CD14-positive monocyte (primary cell): ENCODE measurements at regions not wholly inside any gene's neighbourhood (a gene's known extent, or its start where the extent isn't known, plus 50 kb on each side); places are given as distances from the start of the nearest gene placed in this dataset.

ENCODE experiments used
- DNase-seq, 3 donors: peaks; one replicate each; pipeline ENCODE4 v3.0.0-alpha.2; 2011 to 2022
- H2AFZ ChIP-seq: 2 replicates; pipeline ENCODE4 v1.6.0; 2012; ENCODE audit warnings: mild to moderate bottlenecking, low read depth, low read length, inconsistent platforms; ENCODE audit not compliant: insufficient read depth, poor library complexity, severe bottlenecking
- H3K27ac ChIP-seq, 2 donors: 1 replicate in 1 of 2; 2 replicates in 1 of 2; pipeline ENCODE4 v1.5.1; 2012 to 2013; ENCODE audit warnings: low read length in 2 of 2, control low read depth in 1 of 2, inconsistent platforms in 1 of 2, low read depth in 1 of 2, mild to moderate bottlenecking in 1 of 2
- H3K27me3 ChIP-seq, 2 donors: one replicate each; pipeline versions ENCODE4 v1.6.0 to v1.6.1; 2011 to 2013; ENCODE audit warnings: low read length in 2 of 2; ENCODE audit not compliant: control insufficient read depth in 2 of 2, insufficient read depth in 2 of 2
- H3K36me3 ChIP-seq, 2 donors: replicated peaks in 1 of 2; 1 replicate in 1 of 2; 2 replicates in 1 of 2; pipeline versions ENCODE4 v1.5.1 to v1.6.1; 2012 to 2013; ENCODE audit warnings: low read length in 2 of 2, control low read depth in 1 of 2, inconsistent platforms in 1 of 2, mild to moderate bottlenecking in 1 of 2; ENCODE audit not compliant: insufficient read depth in 2 of 2, control insufficient read depth in 1 of 2
- H3K4me1 ChIP-seq, 2 donors: 1 replicate in 1 of 2; 2 replicates in 1 of 2; pipeline versions ENCODE4 v1.5.1 to v1.6.1; 2012 to 2013; ENCODE audit warnings: low read length in 2 of 2, control low read depth in 1 of 2, inconsistent platforms in 1 of 2, mild to moderate bottlenecking in 1 of 2, moderate library complexity in 1 of 2; ENCODE audit not compliant: insufficient read depth in 2 of 2, control insufficient read depth in 1 of 2
- H3K4me2 ChIP-seq: replicated peaks from 2 replicates; pipeline ENCODE3; 2012; ENCODE audit warnings: low read length, moderate library complexity, mild to moderate bottlenecking; ENCODE audit not compliant: poor library complexity, severe bottlenecking; ENCODE audit errors: extremely low read depth
- H3K4me3 ChIP-seq, 3 experiments: fragments of 200-600 bp in 1 of 3; sonication (generic) in 1 of 3; replicated peaks in 1 of 3; 1 replicate in 2 of 3; 2 replicates in 1 of 3; pipeline ENCODE4 v1.5.1; 2011 to 2013; ENCODE audit warnings: low read length in 3 of 3, mild to moderate bottlenecking in 3 of 3, control low read depth in 2 of 3, low read depth in 2 of 3, inconsistent platforms in 1 of 3, moderate library complexity in 1 of 3
- H3K79me2 ChIP-seq: 2 replicates; pipeline ENCODE4 v1.6.0; 2012; ENCODE audit warnings: mild to moderate bottlenecking, control low read depth, inconsistent platforms, low read length, moderate library complexity; ENCODE audit not compliant: insufficient read depth
- H3K9ac ChIP-seq: 2 replicates; pipeline ENCODE4 v1.6.0; 2017; ENCODE audit warnings: low read length, mild to moderate bottlenecking; ENCODE audit not compliant: insufficient read depth, poor library complexity, severe bottlenecking
- H3K9me3 ChIP-seq, 2 donors: replicated peaks in 1 of 2; 1 replicate in 1 of 2; 2 replicates in 1 of 2; pipeline versions ENCODE4 v1.5.1 to v1.6.1; 2012 to 2013; ENCODE audit warnings: low read length in 2 of 2, control low read depth in 1 of 2; ENCODE audit not compliant: control insufficient read depth in 1 of 2, insufficient read depth in 1 of 2
- H4K20me1 ChIP-seq: 2 replicates; pipeline ENCODE4 v1.6.0; 2012; ENCODE audit warnings: mild to moderate bottlenecking, low read length, control low read depth, moderate library complexity; ENCODE audit not compliant: insufficient read depth
- H3K27ac Mint-ChIP-seq, 7 donors: one replicate each; pipeline ENCODE4 v1.8.0; 2020; ENCODE audit warnings: mild to moderate bottlenecking in 7 of 7, mixed read lengths in 7 of 7, moderate library complexity in 6 of 7, inconsistent platforms in 2 of 7
- H3K27me3 Mint-ChIP-seq, 3 donors: one replicate each; pipeline ENCODE4 v1.8.0; 2021 to 2022; ENCODE audit warnings: low read depth in 3 of 3, mild to moderate bottlenecking in 3 of 3, mixed read lengths in 3 of 3, moderate library complexity in 3 of 3, inconsistent platforms in 1 of 3
- H3K36me3 Mint-ChIP-seq, 2 donors: one replicate each; pipeline ENCODE4 v1.8.0; 2020; ENCODE audit warnings: mixed read lengths in 2 of 2, inconsistent platforms in 1 of 2, mild to moderate bottlenecking in 1 of 2
- H3K4me1 Mint-ChIP-seq: one replicate; pipeline ENCODE4 v1.8.0; 2020; ENCODE audit warnings: mild to moderate bottlenecking, mixed read lengths
- H3K4me3 Mint-ChIP-seq, 2 donors: one replicate each; pipeline ENCODE4 v1.8.0; 2020; ENCODE audit warnings: mild to moderate bottlenecking in 2 of 2, mixed read lengths in 2 of 2, moderate library complexity in 1 of 2
- H3K9me3 Mint-ChIP-seq, 7 donors: one replicate each; pipeline ENCODE4 v1.8.0; 2020 to 2022; ENCODE audit warnings: mixed read lengths in 7 of 7, mild to moderate bottlenecking in 6 of 7, moderate library complexity in 6 of 7, inconsistent platforms in 2 of 7
- WGBS: methylation state at CpG from one replicate; pipeline ENCODE4 v1.1.5; 2013; ENCODE audit warnings: missing lambda C conversion rate; ENCODE audit not compliant: insufficient coverage; 5-methylcytosine and 5-hydroxymethylcytosine counted together
- intact Hi-C, 2 donors: fragments of 100-400 bp; cut with micrococcal nuclease; formaldehyde crosslinking; loops; one replicate each; pipeline versions ENCODE4 v1.15.0 to v1.15.1; 2023
- TF ChIP-seq, protein P1 (sequence below): fragments of 200-600 bp; IDR thresholded peaks from one replicate; pipeline ENCODE4 v1.8.0; 2022; ENCODE audit warnings: antibody characterized with exemption, mild to moderate bottlenecking

DNA sequence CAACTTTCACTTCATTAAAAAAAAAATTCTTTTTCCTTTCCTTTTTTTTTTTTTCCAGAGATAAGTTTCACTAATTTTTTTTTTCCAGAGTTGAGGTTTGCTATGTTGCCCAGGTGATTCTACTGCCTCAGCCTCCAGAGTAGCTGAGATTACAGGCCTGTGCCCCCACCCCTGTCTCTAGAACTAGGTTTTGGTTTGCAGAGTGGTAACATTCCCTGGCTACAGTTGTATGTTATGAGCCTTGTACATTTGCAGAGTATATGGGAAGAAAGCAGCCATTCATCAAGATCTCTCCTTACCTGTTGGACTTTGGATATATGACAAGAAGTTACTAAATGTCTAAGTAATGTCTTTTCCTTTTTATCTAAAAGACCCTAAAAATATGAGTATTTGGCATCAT is 298.4 kb downstream of the MYCN start:
- peaks cover 0 to 5% (median 4%) of the 10 kb centered on the region in 3 donors for H3K27me3 Mint-ChIP-seq
- H3K9ac ChIP-seq, result no peak overlapping the region
- no peak overlapping the region for H3K27ac ChIP-seq
- H2AFZ ChIP-seq, result no peak overlapping the region
- no peak overlapping the region for H3K4me3 Mint-ChIP-seq
- H3K36me3 ChIP-seq, result no peaks in the 10 kb centered on the region
- TF ChIP-seq, protein P1, sequence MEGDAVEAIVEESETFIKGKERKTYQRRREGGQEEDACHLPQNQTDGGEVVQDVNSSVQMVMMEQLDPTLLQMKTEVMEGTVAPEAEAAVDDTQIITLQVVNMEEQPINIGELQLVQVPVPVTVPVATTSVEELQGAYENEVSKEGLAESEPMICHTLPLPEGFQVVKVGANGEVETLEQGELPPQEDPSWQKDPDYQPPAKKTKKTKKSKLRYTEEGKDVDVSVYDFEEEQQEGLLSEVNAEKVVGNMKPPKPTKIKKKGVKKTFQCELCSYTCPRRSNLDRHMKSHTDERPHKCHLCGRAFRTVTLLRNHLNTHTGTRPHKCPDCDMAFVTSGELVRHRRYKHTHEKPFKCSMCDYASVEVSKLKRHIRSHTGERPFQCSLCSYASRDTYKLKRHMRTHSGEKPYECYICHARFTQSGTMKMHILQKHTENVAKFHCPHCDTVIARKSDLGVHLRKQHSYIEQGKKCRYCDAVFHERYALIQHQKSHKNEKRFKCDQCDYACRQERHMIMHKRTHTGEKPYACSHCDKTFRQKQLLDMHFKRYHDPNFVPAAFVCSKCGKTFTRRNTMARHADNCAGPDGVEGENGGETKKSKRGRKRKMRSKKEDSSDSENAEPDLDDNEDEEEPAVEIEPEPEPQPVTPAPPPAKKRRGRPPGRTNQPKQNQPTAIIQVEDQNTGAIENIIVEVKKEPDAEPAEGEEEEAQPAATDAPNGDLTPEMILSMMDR, result no peak
- intact Hi-C loops, result no loop called here
- no peaks in the 10 kb centered on the region for H3K9me3 ChIP-seq
- H3K9me3 Mint-ChIP-seq, result peaks cover 0 to 5% (median 0%) of the 10 kb centered on the region in 7 donors
- H3K27ac Mint-ChIP-seq, result no peak overlapping the region
- no peaks in the 10 kb centered on the region for H3K36me3 Mint-ChIP-seq
- H3K4me3 ChIP-seq, result no peak overlapping the region
- no peak overlapping the region for H3K4me2 ChIP-seq
- H3K4me1 ChIP-seq, result no peaks in the 10 kb centered on the region
- no peaks in the 10 kb centered on the region for H3K4me1 Mint-ChIP-seq
- H3K27me3 ChIP-seq, result no peaks in the 10 kb centered on the region
- no peaks in the 10 kb centered on the region for H3K79me2 ChIP-seq
- no peak for DNase-seq
- H4K20me1 ChIP-seq, result no peaks in the 10 kb centered on the region

DNA sequence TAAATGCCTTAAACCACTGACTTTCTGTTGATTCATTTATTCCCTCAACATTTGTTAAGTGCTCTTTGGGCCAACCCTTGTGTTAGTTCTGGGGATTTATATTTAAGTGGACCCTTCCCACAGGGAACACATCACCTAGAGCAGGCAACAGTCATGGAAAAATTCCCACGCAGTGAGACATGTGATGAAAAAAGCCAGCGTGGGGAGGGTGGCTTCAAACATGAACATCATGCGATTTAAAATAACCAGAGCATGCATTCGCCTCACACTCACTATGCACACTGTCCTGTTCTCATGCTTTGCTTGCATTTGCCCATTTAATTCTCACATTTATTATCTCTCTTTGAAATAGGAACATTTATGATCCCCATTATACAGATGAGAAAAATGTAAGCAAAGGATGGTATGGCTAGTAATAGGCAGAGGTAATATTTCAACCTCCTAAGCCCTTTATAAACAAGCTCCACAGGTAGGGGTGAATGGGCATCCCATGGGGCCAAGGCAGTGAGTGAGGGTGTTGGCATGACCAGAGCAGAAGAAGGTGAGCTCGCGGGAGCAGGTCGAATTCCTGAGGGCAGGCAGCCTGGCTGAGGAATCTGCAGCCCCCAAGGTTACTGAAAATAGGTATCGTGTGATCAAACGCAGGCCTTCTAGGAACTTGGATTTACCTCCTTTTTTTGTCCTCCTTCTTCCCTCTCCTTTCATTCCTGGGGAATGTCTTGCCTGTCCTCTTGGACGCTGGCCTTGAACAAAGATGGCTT is 297.8 kb downstream of the MYCN start:
- WGBS, result 96% methylated on average over 6 of the region's 10 CpGs
- no peak overlapping the region for H3K9ac ChIP-seq
- Mint-ChIP-seq H3K9me3 (peaks cover 0 to 5% (median 0%) of the 10 kb centered on the region in 7 donors), H3K36me3 (no peaks in the 10 kb centered on the region), H3K4me3 (no peak overlapping the region), H3K4me1 (no peaks in the 10 kb centered on the region), H3K27me3 (peaks cover 0 to 4% (median 2%) of the 10 kb centered on the region in 3 donors), H3K27ac (no peak overlapping the region)
- H2AFZ ChIP-seq, result no peak overlapping the region
- no peaks in the 10 kb centered on the region for H3K79me2 ChIP-seq
- DNase-seq, result no peak
- no peaks in the 10 kb centered on the region for H3K27me3 ChIP-seq
- H4K20me1 ChIP-seq, result no peaks in the 10 kb centered on the region
- no peaks in the 10 kb centered on the region for H3K36me3 ChIP-seq
- TF ChIP-seq, protein P1, result no peak
- no peak overlapping the region for H3K27ac ChIP-seq
- no peaks in the 10 kb centered on the region for H3K4me1 ChIP-seq
- H3K9me3 ChIP-seq, result no peaks in the 10 kb centered on the region
- intact Hi-C loops, result no loop called here
- no peak overlapping the region for H3K4me2 ChIP-seq
- no peak overlapping the region for H3K4me3 ChIP-seq
